WTC11 (cell line): ENCODE measurements at regions not wholly inside any gene's neighbourhood (a gene's known extent, or its start where the extent isn't known, plus 50 kb on each side); places are given as distances from the start of the nearest gene placed in this dataset.

Source experiments
- ATAC-seq: fragments of 200-7000 bp; cut with Tn5 transposase; 2 replicates; pipeline ENCODE4 v1.10.0; 2021; ENCODE audit warnings: mild to moderate bottlenecking, moderate library complexity
- CTCF ChIA-PET: fragments of 300-600 bp; sonication (Branson Sonifier 250); formaldehyde crosslinking; loops from one replicate; lab custom pipeline; 2021; ENCODE audit warnings: antibody characterized with exemption; lab: Charles Lee
- POLR2A ChIA-PET: fragments of 350-600 bp; sonication (Branson Sonifier 250); formaldehyde crosslinking; loops from one replicate; lab custom pipeline; 2021; ENCODE audit warnings: antibody characterized with exemption; lab: Charles Lee
- DNase-seq: peaks from one replicate; pipeline ENCODE4 v3.0.0; 2021; ENCODE audit warnings: low spot score
- H3K27ac Mint-ChIP-seq: 2 replicates; pipeline ENCODE4 v1.8.0; 2021; ENCODE audit warnings: mixed read lengths
- H3K27me3 Mint-ChIP-seq: 2 replicates; pipeline ENCODE4 v1.8.0; 2021; ENCODE audit warnings: low read depth, mild to moderate bottlenecking, moderate library complexity, mixed read lengths
- H3K36me3 Mint-ChIP-seq: 2 replicates; pipeline ENCODE4 v1.8.0; 2021; ENCODE audit warnings: mixed read lengths
- H3K4me1 Mint-ChIP-seq: 2 replicates; pipeline ENCODE4 v1.8.0; 2022; ENCODE audit warnings: mixed read lengths
- H3K4me3 Mint-ChIP-seq: 2 replicates; pipeline ENCODE4 v1.8.0; 2021; ENCODE audit warnings: mild to moderate bottlenecking, moderate library complexity, mixed read lengths
- H3K9me3 Mint-ChIP-seq: 2 replicates; pipeline ENCODE4 v1.8.0; 2021; ENCODE audit warnings: mixed read lengths
- GABPB1 ChIP-seq: sonication (generic); formaldehyde crosslinking; IDR thresholded peaks from 2 replicates; pipeline ENCODE4 v1.8.1; 2023; ENCODE audit warnings: mild to moderate bottlenecking, missing genetic modification reagents
- GRHL2 ChIP-seq: fragments of 250-450 bp; sonication (Bioruptor Pico); IDR thresholded peaks from 2 replicates; pipeline ENCODE4 v1.8.0; 2022; ENCODE audit warnings: mild to moderate bottlenecking, moderate library complexity; ENCODE audit not compliant: insufficient replicate concordance, severe bottlenecking
- JAZF1 ChIP-seq: fragments of 250-450 bp; sonication (Bioruptor Pico); IDR thresholded peaks from 2 replicates; pipeline ENCODE4 v1.9.0; 2021; ENCODE audit warnings: moderate library complexity, mild to moderate bottlenecking, inconsistent platforms
- MLX ChIP-seq: sonication (generic); formaldehyde crosslinking; IDR thresholded peaks from 2 replicates; pipeline ENCODE4 v1.8.1; 2023; ENCODE audit warnings: mild to moderate bottlenecking, missing genetic modification reagents, moderate library complexity
- MYBL2 ChIP-seq: sonication (generic); formaldehyde crosslinking; IDR thresholded peaks from 2 replicates; pipeline ENCODE4 v1.8.1; 2023; ENCODE audit warnings: mild to moderate bottlenecking, moderate library complexity, missing genetic modification reagents
- NFATC4 ChIP-seq: fragments of 250-450 bp; sonication (Bioruptor Pico); IDR thresholded peaks from 2 replicates; pipeline ENCODE4 v1.9.0; 2021; ENCODE audit warnings: mild to moderate bottlenecking
- NR3C1 ChIP-seq: sonication (generic); formaldehyde crosslinking; conservative IDR thresholded peaks from 2 replicates; pipeline ENCODE4 v1.8.1; 2023; ENCODE audit warnings: low read depth, mild to moderate bottlenecking, missing genetic modification reagents
- PRRX2 ChIP-seq: fragments of 250-450 bp; sonication (Bioruptor Pico); IDR thresholded peaks from 2 replicates; pipeline ENCODE4 v1.8.0; 2021; ENCODE audit warnings: mild to moderate bottlenecking
- RORB ChIP-seq: fragments of 250-450 bp; sonication (Bioruptor Pico); IDR thresholded peaks from 2 replicates; pipeline ENCODE4 v1.9.0; 2021; ENCODE audit warnings: mild to moderate bottlenecking
- SMAD3 ChIP-seq: sonication (generic); formaldehyde crosslinking; IDR thresholded peaks from 2 replicates; pipeline ENCODE4 v1.8.0; 2022; ENCODE audit warnings: missing genetic modification reagents, mild to moderate bottlenecking, borderline replicate concordance
- SMAD4 ChIP-seq: sonication (generic); formaldehyde crosslinking; IDR thresholded peaks from 2 replicates; pipeline ENCODE4 v1.8.0; 2022; ENCODE audit warnings: mild to moderate bottlenecking, missing genetic modification reagents
- TCF7 ChIP-seq: sonication (generic); formaldehyde crosslinking; IDR thresholded peaks from 2 replicates; pipeline ENCODE4 v1.8.0; 2022; ENCODE audit warnings: mild to moderate bottlenecking, low read depth, missing genetic modification reagents, moderate library complexity
- TEAD4 ChIP-seq: sonication (generic); formaldehyde crosslinking; IDR thresholded peaks from 2 replicates; pipeline ENCODE4 v1.8.0; 2022; ENCODE audit warnings: mild to moderate bottlenecking, missing genetic modification reagents
- USF1 ChIP-seq: sonication (generic); formaldehyde crosslinking; IDR thresholded peaks from 2 replicates; pipeline ENCODE4 v1.8.0; 2022; ENCODE audit warnings: mild to moderate bottlenecking, missing genetic modification reagents
- ZNF138 ChIP-seq: sonication (generic); formaldehyde crosslinking; conservative IDR thresholded peaks from 2 replicates; pipeline ENCODE4 v1.8.1; 2022; ENCODE audit warnings: mild to moderate bottlenecking, moderate library complexity, missing genetic modification reagents
- ZNF317 ChIP-seq: sonication (generic); formaldehyde crosslinking; IDR thresholded peaks from 2 replicates; pipeline ENCODE4 v1.8.1; 2023; ENCODE audit warnings: low read depth, mild to moderate bottlenecking, moderate library complexity, missing genetic modification reagents, borderline replicate concordance
- ZNF396 ChIP-seq: fragments of 250-450 bp; sonication (Bioruptor Pico); IDR thresholded peaks from 2 replicates; pipeline ENCODE4 v1.8.0; 2021; ENCODE audit warnings: mild to moderate bottlenecking, moderate library complexity, borderline replicate concordance
- ZNF423 ChIP-seq: fragments of 250-450 bp; sonication (Bioruptor Pico); IDR thresholded peaks from 2 replicates; pipeline ENCODE4 v2.1.2; 2022; ENCODE audit warnings: mild to moderate bottlenecking, moderate library complexity
- TF ChIP-seq, protein P1 (sequence below): fragments of 250-450 bp; sonication (Bioruptor Pico); IDR thresholded peaks from 2 replicates; pipeline ENCODE4 v1.9.0; 2021; ENCODE audit warnings: mild to moderate bottlenecking
- TF ChIP-seq, protein P2 (sequence below): sonication (generic); formaldehyde crosslinking; IDR thresholded peaks from 2 replicates; pipeline ENCODE4 v1.8.0; 2023; ENCODE audit warnings: mild to moderate bottlenecking, missing genetic modification reagents
- TF ChIP-seq, protein P3 (sequence below): fragments of 250-450 bp; sonication (Bioruptor Pico); IDR thresholded peaks from 2 replicates; pipeline ENCODE4 v1.9.0; 2021; ENCODE audit warnings: moderate library complexity, mild to moderate bottlenecking, inconsistent platforms, borderline replicate concordance
- TF ChIP-seq, protein P4 (sequence below): sonication (generic); formaldehyde crosslinking; IDR thresholded peaks from 2 replicates; pipeline ENCODE4 v1.8.1; 2023; ENCODE audit warnings: mild to moderate bottlenecking, missing genetic modification reagents
- TF ChIP-seq, protein P5 (sequence below): fragments of 250-450 bp; sonication (Bioruptor Pico); IDR thresholded peaks from 2 replicates; pipeline ENCODE4 v2.1.2; 2022; ENCODE audit warnings: mild to moderate bottlenecking, moderate library complexity

DNA sequence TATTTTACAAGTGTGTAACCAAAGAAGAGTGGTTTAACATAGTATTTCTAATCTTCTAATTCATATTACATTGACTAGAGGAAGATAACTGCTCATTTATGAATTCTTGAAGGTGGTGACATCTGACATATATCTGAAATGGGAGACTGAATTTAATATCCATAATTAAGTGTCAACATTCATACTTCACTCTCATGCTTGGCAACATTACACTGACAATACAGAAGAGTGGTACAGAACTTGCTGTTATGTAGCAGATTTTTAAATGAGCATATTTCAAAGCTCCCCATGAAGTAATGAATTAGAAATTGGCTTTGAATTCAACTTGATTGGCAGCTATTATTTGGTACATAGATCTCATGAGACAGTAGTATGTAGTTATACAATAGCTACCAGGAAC lies 125.8 kb upstream of the POT1 start:
- TF ChIP-seq TEAD4 (no peak), ZNF423 (CRISPR knock-in tag) (no peak), GABPB1 (CRISPR knock-in tag) (no peak), MLX (CRISPR knock-in tag) (no peak), PRRX2 (CRISPR knock-in tag) (no peak), ZNF317 (no peak), NR3C1 (no peak), RORB (no peak), JAZF1 (CRISPR knock-in tag) (no peak), TCF7 (CRISPR knock-in tag) (no peak), SMAD3 (no peak)
- TF ChIP-seq, protein P1, sequence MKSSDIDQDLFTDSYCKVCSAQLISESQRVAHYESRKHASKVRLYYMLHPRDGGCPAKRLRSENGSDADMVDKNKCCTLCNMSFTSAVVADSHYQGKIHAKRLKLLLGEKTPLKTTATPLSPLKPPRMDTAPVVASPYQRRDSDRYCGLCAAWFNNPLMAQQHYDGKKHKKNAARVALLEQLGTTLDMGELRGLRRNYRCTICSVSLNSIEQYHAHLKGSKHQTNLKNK (CRISPR knock-in tag) = no peak
- TF ChIP-seq, protein P2, sequence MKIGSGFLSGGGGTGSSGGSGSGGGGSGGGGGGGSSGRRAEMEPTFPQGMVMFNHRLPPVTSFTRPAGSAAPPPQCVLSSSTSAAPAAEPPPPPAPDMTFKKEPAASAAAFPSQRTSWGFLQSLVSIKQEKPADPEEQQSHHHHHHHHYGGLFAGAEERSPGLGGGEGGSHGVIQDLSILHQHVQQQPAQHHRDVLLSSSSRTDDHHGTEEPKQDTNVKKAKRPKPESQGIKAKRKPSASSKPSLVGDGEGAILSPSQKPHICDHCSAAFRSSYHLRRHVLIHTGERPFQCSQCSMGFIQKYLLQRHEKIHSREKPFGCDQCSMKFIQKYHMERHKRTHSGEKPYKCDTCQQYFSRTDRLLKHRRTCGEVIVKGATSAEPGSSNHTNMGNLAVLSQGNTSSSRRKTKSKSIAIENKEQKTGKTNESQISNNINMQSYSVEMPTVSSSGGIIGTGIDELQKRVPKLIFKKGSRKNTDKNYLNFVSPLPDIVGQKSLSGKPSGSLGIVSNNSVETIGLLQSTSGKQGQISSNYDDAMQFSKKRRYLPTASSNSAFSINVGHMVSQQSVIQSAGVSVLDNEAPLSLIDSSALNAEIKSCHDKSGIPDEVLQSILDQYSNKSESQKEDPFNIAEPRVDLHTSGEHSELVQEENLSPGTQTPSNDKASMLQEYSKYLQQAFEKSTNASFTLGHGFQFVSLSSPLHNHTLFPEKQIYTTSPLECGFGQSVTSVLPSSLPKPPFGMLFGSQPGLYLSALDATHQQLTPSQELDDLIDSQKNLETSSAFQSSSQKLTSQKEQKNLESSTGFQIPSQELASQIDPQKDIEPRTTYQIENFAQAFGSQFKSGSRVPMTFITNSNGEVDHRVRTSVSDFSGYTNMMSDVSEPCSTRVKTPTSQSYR = no peak
- TF ChIP-seq, protein P3, sequence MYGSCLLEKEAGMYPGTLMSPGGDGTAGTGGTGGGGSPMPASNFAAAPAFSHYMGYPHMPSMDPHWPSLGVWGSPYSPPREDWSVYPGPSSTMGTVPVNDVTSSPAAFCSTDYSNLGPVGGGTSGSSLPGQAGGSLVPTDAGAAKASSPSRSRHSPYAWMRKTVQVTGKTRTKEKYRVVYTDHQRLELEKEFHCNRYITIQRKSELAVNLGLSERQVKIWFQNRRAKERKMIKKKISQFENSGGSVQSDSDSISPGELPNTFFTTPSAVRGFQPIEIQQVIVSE (CRISPR knock-in tag) = no peak
- H3K27me3 Mint-ChIP-seq = no peaks in the 10 kb centered on the region
- H3K9me3 Mint-ChIP-seq = no peaks in the 10 kb centered on the region
- H3K27ac Mint-ChIP-seq = no peak overlapping the region
- ATAC-seq = no peak
- ChIA-PET POLR2A (no interaction called here), CTCF (interaction anchor here (1.2 kb wide), 1 partner anchor 16 kb away, joined by 3 read pairs; no protein-coding TSS in a partner anchor)
- no peak for DNase-seq
- no peaks in the 10 kb centered on the region for H3K36me3 Mint-ChIP-seq
- H3K4me1 Mint-ChIP-seq = peaks cover 5% of the 10 kb centered on the region; the same call in 1 of the 2 replicates
- H3K4me3 Mint-ChIP-seq = no peak overlapping the region

DNA sequence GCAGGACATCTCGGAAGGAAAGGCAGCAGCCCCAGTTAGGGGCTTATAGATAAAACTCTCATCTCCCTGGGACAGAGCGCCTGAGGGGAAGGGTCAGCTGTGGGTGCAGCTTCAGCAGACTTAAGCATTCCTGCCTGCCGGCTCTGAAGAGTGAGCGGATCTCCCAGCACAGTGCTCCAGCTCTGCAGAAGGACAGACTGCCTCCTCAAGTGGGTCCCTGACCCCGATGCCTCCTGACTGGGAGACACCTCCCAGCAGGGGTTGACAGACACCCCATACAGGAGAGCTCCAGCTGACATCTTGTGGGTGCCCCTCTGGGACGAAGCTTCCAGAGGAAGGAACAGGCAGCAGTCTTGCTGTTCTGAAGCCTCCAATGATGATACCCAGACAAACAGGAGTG lies 117.1 kb upstream of the POT1 start:
- ATAC-seq (no peak), DNase-seq (no peak)
- Mint-ChIP-seq H3K27ac (no peak overlapping the region), H3K36me3 (no peaks in the 10 kb centered on the region), H3K4me1 (no peaks in the 10 kb centered on the region), H3K4me3 (no peak overlapping the region), H3K9me3 (peaks cover 13% of the 10 kb centered on the region), H3K27me3 (peaks cover 11% of the 10 kb centered on the region)
- ChIA-PET POLR2A (no interaction called here), CTCF (no interaction called here)
- TF ChIP-seq, protein P4, sequence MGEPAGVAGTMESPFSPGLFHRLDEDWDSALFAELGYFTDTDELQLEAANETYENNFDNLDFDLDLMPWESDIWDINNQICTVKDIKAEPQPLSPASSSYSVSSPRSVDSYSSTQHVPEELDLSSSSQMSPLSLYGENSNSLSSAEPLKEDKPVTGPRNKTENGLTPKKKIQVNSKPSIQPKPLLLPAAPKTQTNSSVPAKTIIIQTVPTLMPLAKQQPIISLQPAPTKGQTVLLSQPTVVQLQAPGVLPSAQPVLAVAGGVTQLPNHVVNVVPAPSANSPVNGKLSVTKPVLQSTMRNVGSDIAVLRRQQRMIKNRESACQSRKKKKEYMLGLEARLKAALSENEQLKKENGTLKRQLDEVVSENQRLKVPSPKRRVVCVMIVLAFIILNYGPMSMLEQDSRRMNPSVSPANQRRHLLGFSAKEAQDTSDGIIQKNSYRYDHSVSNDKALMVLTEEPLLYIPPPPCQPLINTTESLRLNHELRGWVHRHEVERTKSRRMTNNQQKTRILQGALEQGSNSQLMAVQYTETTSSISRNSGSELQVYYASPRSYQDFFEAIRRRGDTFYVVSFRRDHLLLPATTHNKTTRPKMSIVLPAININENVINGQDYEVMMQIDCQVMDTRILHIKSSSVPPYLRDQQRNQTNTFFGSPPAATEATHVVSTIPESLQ (CRISPR knock-in tag) = no peak
- TF ChIP-seq USF1 (CRISPR knock-in tag) = no peak
- no peak for TF ChIP-seq SMAD4 (CRISPR knock-in tag)
- no peak for TF ChIP-seq MYBL2 (CRISPR knock-in tag)
- no peak for TF ChIP-seq ZNF138 (CRISPR knock-in tag)
- no peak for TF ChIP-seq ZNF396 (CRISPR knock-in tag)
- TF ChIP-seq NFATC4 (CRISPR knock-in tag) = no peak
- no peak for TF ChIP-seq MLX (CRISPR knock-in tag)
- TF ChIP-seq GRHL2 (CRISPR knock-in tag) = no peak
- TF ChIP-seq, protein P5, sequence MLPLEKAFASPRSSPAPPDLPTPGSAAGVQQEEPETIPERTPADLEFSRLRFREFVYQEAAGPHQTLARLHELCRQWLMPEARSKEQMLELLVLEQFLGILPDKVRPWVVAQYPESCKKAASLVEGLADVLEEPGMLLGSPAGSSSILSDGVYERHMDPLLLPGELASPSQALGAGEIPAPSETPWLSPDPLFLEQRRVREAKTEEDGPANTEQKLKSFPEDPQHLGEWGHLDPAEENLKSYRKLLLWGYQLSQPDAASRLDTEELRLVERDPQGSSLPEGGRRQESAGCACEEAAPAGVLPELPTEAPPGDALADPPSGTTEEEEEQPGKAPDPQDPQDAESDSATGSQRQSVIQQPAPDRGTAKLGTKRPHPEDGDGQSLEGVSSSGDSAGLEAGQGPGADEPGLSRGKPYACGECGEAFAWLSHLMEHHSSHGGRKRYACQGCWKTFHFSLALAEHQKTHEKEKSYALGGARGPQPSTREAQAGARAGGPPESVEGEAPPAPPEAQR (CRISPR knock-in tag) = no peak
- TF ChIP-seq TCF7 (CRISPR knock-in tag) = no peak
